ENCODE measurements at regions not wholly inside any gene's neighbourhood (a gene's known extent, or its start where the extent isn't known, plus 50 kb on each side); places are given as distances from the start of the nearest gene placed in this dataset.

DNA sequence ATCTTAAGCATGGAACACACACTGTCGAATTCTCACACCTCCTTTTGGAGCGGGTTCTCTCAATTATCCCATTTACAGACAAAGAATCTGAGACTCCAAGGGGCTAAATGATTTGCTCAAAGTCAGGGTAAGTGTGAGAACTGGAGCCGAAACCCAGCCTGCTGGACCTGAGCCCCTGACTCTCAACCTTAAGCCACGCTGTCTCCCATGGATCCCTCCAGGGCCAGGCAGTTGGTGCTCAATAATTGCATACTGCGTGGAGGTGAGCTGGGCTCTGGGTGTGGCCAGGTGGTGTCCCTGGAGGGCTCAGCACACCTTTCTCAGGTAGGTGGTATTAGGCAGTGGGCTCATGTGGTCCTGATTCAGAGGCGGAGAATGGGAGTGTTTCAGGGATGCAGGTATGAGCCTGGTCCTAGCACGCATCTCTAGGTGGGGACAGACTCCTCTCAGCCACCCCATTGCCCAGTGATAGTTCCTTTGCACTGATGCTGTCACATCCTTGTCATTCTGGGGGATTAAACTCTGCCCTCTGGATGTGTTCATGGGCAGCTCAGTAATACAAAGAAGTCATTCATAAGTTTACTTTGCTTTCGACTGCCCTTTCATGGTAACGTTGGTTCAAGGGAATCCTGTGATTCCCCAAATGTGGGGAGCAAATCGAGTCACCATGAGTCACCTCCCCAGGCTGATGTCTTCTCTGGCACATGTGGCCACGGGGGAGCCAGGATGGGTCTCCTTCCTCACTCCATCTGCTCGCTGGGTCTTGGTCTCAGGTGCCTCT is 399.5 kb upstream of the TNRC6C start:
- TF ChIP-seq POLR2A (IDR thresholded peaks at IDR 0.05; ENCODE audit: low read depth): no peak
- no peak for TF ChIP-seq CTCF (IDR thresholded peaks at IDR 0.05)
- TF ChIP-seq EP300 (IDR thresholded peaks at IDR 0.05): no peak
- TF ChIP-seq POLR2AphosphoS5 (IDR thresholded peaks at IDR 0.05): no peak
